Suprapubic skin (tissue), 4 donors: ENCODE measurements at regions not wholly inside any gene's neighbourhood (a gene's known extent, or its start where the extent isn't known, plus 50 kb on each side); places are given as distances from the start of the nearest gene placed in this dataset.

Experiments used
- DNase-seq, 2 donors: peaks; one replicate each; pipeline ENCODE4 v3.0.0-alpha.2; 2019; ENCODE audit warnings: low spot score in 2 of 2
- H3K27ac ChIP-seq: fragments of 200-600 bp; sonication (generic); one replicate; pipeline ENCODE4 v1.5.1; 2019
- H3K27me3 ChIP-seq: fragments of 200-600 bp; sonication (generic); one replicate; pipeline ENCODE4 v1.5.1; 2019
- H3K36me3 ChIP-seq: fragments of 200-600 bp; sonication (generic); one replicate; pipeline ENCODE4 v1.5.1; 2019
- H3K4me1 ChIP-seq: fragments of 200-600 bp; sonication (generic); one replicate; pipeline ENCODE4 v1.5.1; 2019
- H3K4me3 ChIP-seq: fragments of 200-600 bp; sonication (generic); one replicate; pipeline ENCODE4 v1.5.1; 2019; ENCODE audit warnings: mild to moderate bottlenecking
- H3K9me3 ChIP-seq: fragments of 200-600 bp; sonication (generic); one replicate; pipeline ENCODE4 v1.5.1; 2019
- EP300 ChIP-seq: sonication (generic); formaldehyde crosslinking; IDR thresholded peaks from one replicate; pipeline ENCODE4 v1.6.1; 2017; ENCODE audit warnings: antibody characterized with exemption
- POLR2A ChIP-seq, 2 donors: fragments of 450-650 bp; IDR thresholded peaks; one replicate each; pipeline ENCODE4 v1.6.1; 2017; ENCODE audit warnings: antibody characterized with exemption in 2 of 2, mild to moderate bottlenecking in 2 of 2, moderate library complexity in 2 of 2
- POLR2AphosphoS5 ChIP-seq, 3 donors: sonication (generic); formaldehyde crosslinking; IDR thresholded peaks; one replicate each; pipeline ENCODE4 v1.6.1; 2017; ENCODE audit warnings: antibody characterized with exemption in 3 of 3
- WGBS: methylation state at CpG from one replicate; pipeline ENCODE4 v1.1.5; 2018; 5-methylcytosine and 5-hydroxymethylcytosine counted together
- TF ChIP-seq, protein P1 (sequence below), 2 donors: fragments of 200-600 bp in 1 of 2; fragments of 450-650 bp in 1 of 2; sonication (generic) in 1 of 2; IDR thresholded peaks; one replicate each; pipeline ENCODE4 v1.5.1; 2016 to 2019; ENCODE audit warnings: antibody characterized with exemption in 2 of 2, mild to moderate bottlenecking in 1 of 2, moderate library complexity in 1 of 2

DNA sequence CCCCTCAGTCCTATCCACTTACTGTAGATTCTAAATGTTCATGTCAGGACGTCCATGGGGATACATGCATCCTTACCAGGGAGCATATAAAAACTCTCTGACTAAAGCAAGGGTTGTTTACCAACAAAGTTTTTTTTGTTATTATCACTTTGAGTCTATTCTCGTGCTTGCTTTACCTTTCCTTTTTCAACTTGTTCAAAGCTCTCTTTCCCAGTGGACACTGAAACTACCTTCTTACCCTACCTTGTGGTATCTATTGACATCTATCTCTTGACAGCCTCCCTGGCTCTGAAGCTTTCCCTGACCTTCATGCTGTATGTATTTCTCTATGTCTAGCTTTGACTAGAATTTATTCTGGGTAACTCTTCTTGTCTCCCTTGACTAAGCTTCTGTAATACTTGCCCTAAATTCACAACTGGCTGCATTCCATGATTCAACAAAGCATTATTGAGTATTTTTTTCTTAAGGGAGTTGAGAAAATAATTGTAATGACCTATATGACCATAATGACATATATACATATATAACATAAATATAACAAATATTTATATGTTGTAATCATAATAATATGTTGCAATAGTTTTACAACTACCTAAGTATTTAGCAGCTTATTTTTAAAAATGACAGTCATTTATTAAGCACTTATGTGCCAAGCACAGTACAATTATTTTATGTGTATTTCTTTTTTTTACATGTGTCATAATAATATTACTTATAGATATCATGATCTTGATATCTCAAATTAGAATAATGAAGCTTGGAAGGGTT lies 403.4 kb upstream of the SPRY2 start:
- no peak for DNase-seq
- Histone ChIP-seq H3K9me3 (no peaks in the 10 kb centered on the region), H3K4me3 (no peak overlapping the region), H3K4me1 (no peaks in the 10 kb centered on the region), H3K27me3 (no peaks in the 10 kb centered on the region), H3K36me3 (no peaks in the 10 kb centered on the region), H3K27ac (no peak overlapping the region)
- no peak for TF ChIP-seq EP300
- TF ChIP-seq POLR2A (IDR thresholded peaks at IDR 0.05), result no peak
- no peak for TF ChIP-seq POLR2AphosphoS5 (IDR thresholded peaks at IDR 0.05)
- TF ChIP-seq, protein P1, sequence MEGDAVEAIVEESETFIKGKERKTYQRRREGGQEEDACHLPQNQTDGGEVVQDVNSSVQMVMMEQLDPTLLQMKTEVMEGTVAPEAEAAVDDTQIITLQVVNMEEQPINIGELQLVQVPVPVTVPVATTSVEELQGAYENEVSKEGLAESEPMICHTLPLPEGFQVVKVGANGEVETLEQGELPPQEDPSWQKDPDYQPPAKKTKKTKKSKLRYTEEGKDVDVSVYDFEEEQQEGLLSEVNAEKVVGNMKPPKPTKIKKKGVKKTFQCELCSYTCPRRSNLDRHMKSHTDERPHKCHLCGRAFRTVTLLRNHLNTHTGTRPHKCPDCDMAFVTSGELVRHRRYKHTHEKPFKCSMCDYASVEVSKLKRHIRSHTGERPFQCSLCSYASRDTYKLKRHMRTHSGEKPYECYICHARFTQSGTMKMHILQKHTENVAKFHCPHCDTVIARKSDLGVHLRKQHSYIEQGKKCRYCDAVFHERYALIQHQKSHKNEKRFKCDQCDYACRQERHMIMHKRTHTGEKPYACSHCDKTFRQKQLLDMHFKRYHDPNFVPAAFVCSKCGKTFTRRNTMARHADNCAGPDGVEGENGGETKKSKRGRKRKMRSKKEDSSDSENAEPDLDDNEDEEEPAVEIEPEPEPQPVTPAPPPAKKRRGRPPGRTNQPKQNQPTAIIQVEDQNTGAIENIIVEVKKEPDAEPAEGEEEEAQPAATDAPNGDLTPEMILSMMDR (IDR thresholded peaks at IDR 0.05), result no peak
- 94% methylated on average over 2 of the region's 2 CpGs for WGBS

DNA sequence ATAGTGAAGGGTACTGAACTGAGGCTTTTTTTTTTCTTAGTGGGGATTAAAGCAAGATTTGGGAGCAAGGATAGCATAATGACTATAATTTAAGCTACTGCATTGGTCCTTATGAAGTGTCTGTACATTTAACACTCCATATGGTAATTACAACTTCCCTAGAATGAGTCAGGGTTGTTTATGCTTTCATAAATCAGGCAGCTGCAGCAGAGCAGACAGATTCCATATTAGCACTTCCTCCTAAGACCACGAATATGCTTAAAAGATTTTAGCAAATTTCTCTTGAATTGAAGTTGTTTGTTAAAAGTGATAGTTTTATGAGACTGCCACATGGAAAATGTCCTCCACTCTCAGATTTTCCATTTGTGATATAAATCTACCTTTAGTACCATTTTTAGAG lies 401.1 kb upstream of the SPRY2 start:
- H3K36me3 ChIP-seq, result no peaks in the 10 kb centered on the region
- 47% methylated on average over 1 of the region's 1 CpG for WGBS
- no peak for DNase-seq
- no peaks in the 10 kb centered on the region for H3K4me1 ChIP-seq
- no peaks in the 10 kb centered on the region for H3K9me3 ChIP-seq
- no peak overlapping the region for H3K27ac ChIP-seq
- H3K4me3 ChIP-seq, result no peak overlapping the region
- no peaks in the 10 kb centered on the region for H3K27me3 ChIP-seq
- TF ChIP-seq EP300 (no peak), POLR2A (IDR thresholded peaks at IDR 0.05) (no peak), POLR2AphosphoS5 (IDR thresholded peaks at IDR 0.05) (no peak)
- TF ChIP-seq, protein P1 (IDR thresholded peaks at IDR 0.05), result no peak

DNA sequence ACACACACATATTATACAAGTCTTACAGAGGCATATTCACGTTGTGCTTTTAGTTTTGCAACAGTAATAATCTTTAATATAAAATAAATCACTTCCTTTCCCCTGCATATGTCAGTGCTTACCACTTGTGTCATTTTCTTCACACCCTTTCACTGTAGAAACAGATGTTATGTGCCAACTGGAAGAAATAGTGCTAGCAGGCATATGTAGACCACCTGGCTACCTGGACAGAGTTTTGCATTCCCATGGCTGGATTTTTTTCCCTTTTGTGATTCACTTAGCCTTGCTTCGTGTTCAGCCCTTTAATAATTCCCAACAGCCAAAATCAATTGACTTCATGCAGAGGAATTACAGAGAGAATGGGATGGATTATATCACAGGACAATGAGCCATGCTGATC lies 399.1 kb upstream of the SPRY2 start:
- no peak for DNase-seq
- Histone ChIP-seq H3K27ac (no peak overlapping the region), H3K36me3 (no peaks in the 10 kb centered on the region), H3K27me3 (no peaks in the 10 kb centered on the region), H3K9me3 (no peaks in the 10 kb centered on the region), H3K4me3 (no peak overlapping the region), H3K4me1 (no peaks in the 10 kb centered on the region)
- TF ChIP-seq EP300, result no peak
- TF ChIP-seq POLR2AphosphoS5 (IDR thresholded peaks at IDR 0.05), result no peak
- TF ChIP-seq, protein P1 (IDR thresholded peaks at IDR 0.05), result no peak
- TF ChIP-seq POLR2A (IDR thresholded peaks at IDR 0.05), result no peak
- whole genome bisulfite sequencing, result 42% methylated on average over 2 of the region's 2 CpGs

DNA sequence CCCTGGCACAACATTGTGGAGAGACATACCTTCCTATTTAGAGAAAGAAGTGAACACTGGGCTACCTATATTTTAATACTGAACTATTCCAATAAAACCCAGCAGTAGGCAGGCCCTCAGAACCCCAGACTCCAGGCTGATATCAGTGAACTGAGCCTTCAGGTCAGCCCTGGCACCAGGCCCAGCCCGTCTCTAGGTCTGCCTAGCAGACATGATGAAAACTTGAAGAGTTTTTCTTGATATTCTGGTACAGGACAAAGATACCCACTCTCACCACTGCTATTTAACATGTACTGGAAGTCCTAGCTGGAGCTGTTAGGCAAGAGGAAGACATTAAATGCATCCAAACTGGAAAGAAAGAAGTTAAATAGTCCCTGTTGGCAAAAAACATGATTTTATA lies 396.6 kb upstream of the SPRY2 start:
- TF ChIP-seq POLR2A (IDR thresholded peaks at IDR 0.05) (no peak), EP300 (no peak), POLR2AphosphoS5 (IDR thresholded peaks at IDR 0.05) (no peak)
- TF ChIP-seq, protein P1 (IDR thresholded peaks at IDR 0.05), result no peak
- WGBS, result 89% methylated on average over 1 of the region's 1 CpG

DNA sequence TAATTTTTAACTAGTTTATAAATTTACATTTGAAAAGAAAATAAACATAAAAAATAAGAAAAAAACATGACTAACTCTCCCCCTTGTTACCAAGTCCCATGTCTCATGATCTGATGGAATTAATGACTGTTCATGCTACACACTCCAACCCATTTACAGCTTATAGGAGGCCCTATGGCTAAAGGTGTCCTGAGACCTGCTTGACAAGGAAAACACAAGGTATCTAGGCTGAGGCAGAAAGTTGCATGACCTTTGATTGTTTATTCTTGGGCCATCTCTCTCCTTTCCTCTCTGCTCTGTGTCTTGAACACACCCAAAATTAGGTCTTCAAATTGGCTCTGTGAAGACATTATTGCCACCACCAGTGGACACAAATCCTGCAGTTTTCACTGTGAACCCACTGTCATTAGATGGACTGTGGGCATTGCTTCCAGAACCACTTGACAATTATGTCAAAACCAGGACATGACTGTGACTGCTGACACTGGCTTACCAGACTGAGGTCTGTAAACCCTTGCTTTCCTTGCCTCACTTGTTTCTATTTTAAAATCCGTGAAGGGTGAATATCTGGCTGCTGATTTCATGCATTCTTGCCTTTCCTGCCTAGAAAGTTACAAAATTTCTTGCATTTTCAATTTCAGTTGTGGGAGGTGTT lies 386.5 kb upstream of the SPRY2 start:
- Histone ChIP-seq H3K9me3 (no peaks in the 10 kb centered on the region), H3K27ac (no peak overlapping the region), H3K4me1 (no peaks in the 10 kb centered on the region), H3K27me3 (no peaks in the 10 kb centered on the region), H3K4me3 (no peak overlapping the region), H3K36me3 (no peaks in the 10 kb centered on the region)
- WGBS, result 80% methylated on average over 1 of the region's 1 CpG
- TF ChIP-seq EP300, result no peak
- no peak for TF ChIP-seq POLR2AphosphoS5 (IDR thresholded peaks at IDR 0.05)
- no peak for TF ChIP-seq POLR2A (IDR thresholded peaks at IDR 0.05)
- TF ChIP-seq, protein P1 (IDR thresholded peaks at IDR 0.05), result no peak
- DNase-seq, result no peak

More for the DNA sequence above, 396.6 kb upstream of the SPRY2 start:
- DNase-seq, result no peak
- Histone ChIP-seq H3K9me3 (no peaks in the 10 kb centered on the region), H3K4me3 (no peak overlapping the region), H3K27ac (no peak overlapping the region), H3K27me3 (no peaks in the 10 kb centered on the region), H3K36me3 (no peaks in the 10 kb centered on the region), H3K4me1 (no peaks in the 10 kb centered on the region)
